NB4 (cell line): ENCODE measurements at regions not wholly inside any gene's neighbourhood (a gene's known extent, or its start where the extent isn't known, plus 50 kb on each side); places are given as distances from the start of the nearest gene placed in this dataset.

Experiments used
- CTCF ChIP-seq: IDR thresholded peaks from one replicate; pipeline ENCODE4 v1.5.1; 2012; ENCODE audit warnings: low read depth, low read length
- MAX ChIP-seq: IDR thresholded peaks from 2 replicates; pipeline ENCODE4 v1.6.1; 2011; ENCODE audit warnings: low read depth, low read length
- MYC ChIP-seq: IDR thresholded peaks from 2 replicates; pipeline ENCODE4 v1.6.1; 2011; ENCODE audit warnings: low read depth, low read length
- POLR2A ChIP-seq: IDR thresholded peaks from 2 replicates; pipeline ENCODE4 v1.6.1; 2011; ENCODE audit warnings: mild to moderate bottlenecking; ENCODE audit not compliant: insufficient read length; ENCODE audit errors: extremely low read depth

GRCh38 chr10:61138708-61139591 lies 195.0 kb upstream of the RHOBTB1 start:
- TF ChIP-seq CTCF (no peak), POLR2A (no peak), MAX (no peak), MYC (no peak)
